Left lung (tissue), 4 donors: ENCODE measurements at regions not wholly inside any gene's neighbourhood (a gene's known extent, or its start where the extent isn't known, plus 50 kb on each side); places are given as distances from the start of the nearest gene placed in this dataset.

ENCODE experiments used
- ATAC-seq: fragments of 200-7000 bp; cut with Tn5 transposase; one replicate; pipeline ENCODE4 v1.9.1; 2020; ENCODE audit warnings: moderate library complexity
- DNase-seq, 4 donors: peaks; one replicate each; pipeline ENCODE4 v3.0.0-alpha.2; 2013 to 2020
- H3K27ac ChIP-seq, 2 donors: fragments of 200-600 bp; sonication (generic) in 1 of 2; one replicate each; pipeline versions ENCODE4 v1.5.0 to v1.8.0; 2020 to 2021
- H3K27me3 ChIP-seq, 2 donors: fragments of 200-600 bp; sonication (generic) in 1 of 2; one replicate each; pipeline versions ENCODE4 v1.5.0 to v1.8.0; 2020 to 2021
- H3K36me3 ChIP-seq, 2 donors: fragments of 200-600 bp; sonication (generic) in 1 of 2; one replicate each; pipeline versions ENCODE4 v1.5.0 to v1.8.0; 2020 to 2021
- H3K4me1 ChIP-seq, 2 donors: fragments of 200-600 bp; one replicate each; pipeline ENCODE4 v1.8.0; 2021
- H3K4me3 ChIP-seq, 2 donors: fragments of 200-600 bp; sonication (generic) in 1 of 2; one replicate each; pipeline versions ENCODE4 v1.5.0 to v1.8.0; 2020 to 2021; ENCODE audit warnings: mild to moderate bottlenecking in 1 of 2
- H3K9me3 ChIP-seq, 2 donors: fragments of 200-600 bp; sonication (generic) in 1 of 2; one replicate each; pipeline versions ENCODE4 v1.5.0 to v1.8.0; 2020 to 2021
- CTCF ChIP-seq, 2 donors: fragments of 200-600 bp; sonication (generic) in 1 of 2; IDR thresholded peaks; one replicate each; pipeline versions ENCODE4 v1.5.0 to v1.8.0; 2021; ENCODE audit warnings: antibody characterized with exemption in 2 of 2
- intact Hi-C, 2 donors: fragments of 100-400 bp; cut with DNase I; formaldehyde crosslinking; loops; one replicate each; pipeline versions ENCODE4 v1.11.2 to v1.14.2; 2022
- microRNA-seq, 2 donors: library from miRNA; unstranded; fragments of <30 nt; microRNA quantifications; one replicate each; pipeline ENCODE4, GENCODE V29; 2019
- donor health status: DM: no; HTN: yes; CAD: no.
- donor health status: DM: no; HTN: no; CAD: no.

- Histone ChIP-seq H3K4me3 (no peak overlapping the region), H3K9me3 (no peaks in the 10 kb centered on the region), H3K4me1 (no peaks in the 10 kb centered on the region), H3K27me3 (no peaks in the 10 kb centered on the region), H3K27ac (no peak overlapping the region), H3K36me3 (no peaks in the 10 kb centered on the region)
- DNase-seq, result no peak
- ATAC-seq, result no peak
- intact Hi-C loops, result no loop called here
- no peak for TF ChIP-seq CTCF (IDR thresholded peaks at IDR 0.05)
Measured at GRCh38 chr14:28707814-28708213, 58.8 kb upstream of the FOXG1 start.

- no peak overlapping the region for H3K4me3 ChIP-seq
- no peak for ATAC-seq
- H3K9me3 ChIP-seq, result peaks cover 0 to 4% of the 10 kb centered on the region in 2 donors
- DNase-seq, result no peak
- H3K36me3 ChIP-seq, result no peaks in the 10 kb centered on the region
- H3K27me3 ChIP-seq, result no peaks in the 10 kb centered on the region
- H3K27ac ChIP-seq, result no peak overlapping the region
- no peak for TF ChIP-seq CTCF (IDR thresholded peaks at IDR 0.05)
- intact Hi-C loops, result no loop called here
- no peaks in the 10 kb centered on the region for H3K4me1 ChIP-seq
Measured at GRCh38 chr14:28709571-28710305, 56.8 kb upstream of the FOXG1 start.

Small RNA genes lying in the stretch of these regions (microRNA-seq; reads per million reads assigned to microRNA genes)
- gene MIR3171 (0 reads per million in 2 donors), gene MIR4307 (0 reads per million in 2 donors)
